ENCODE measurements at regions not wholly inside any gene's neighbourhood (a gene's known extent, or its start where the extent isn't known, plus 50 kb on each side); places are given as distances from the start of the nearest gene placed in this dataset.

DNA sequence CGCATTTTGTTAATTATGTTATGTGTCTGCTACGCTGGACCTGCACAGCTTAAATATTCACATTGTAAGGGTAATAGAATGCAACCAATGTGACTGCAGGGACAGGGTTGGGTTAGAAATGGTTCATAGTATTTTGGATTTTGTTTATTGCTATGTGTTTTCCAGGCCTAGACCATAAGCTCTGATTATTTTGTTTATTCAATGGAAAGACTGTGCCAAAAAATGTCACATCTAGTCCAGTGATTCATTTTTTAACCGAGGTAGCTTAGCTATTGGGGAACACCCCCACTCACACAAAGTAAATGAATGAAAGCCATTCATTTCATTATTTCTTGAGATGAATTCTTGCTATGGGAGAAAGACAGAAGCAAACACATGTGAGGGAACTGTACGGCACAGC, 516.5 kb upstream of the ANKRD30A start:
- DNase-seq (no peak), ATAC-seq (no peak)
- TF ChIP-seq CTCF (IDR thresholded peaks at IDR 0.05): no peak
- H3K4me3 ChIP-seq: no peak overlapping the region
- intact Hi-C loops (cut with DNase I, micrococcal nuclease): no loop called here
- H3K4me1 ChIP-seq (ENCODE audit: low read depth): no peaks in the 10 kb centered on the region
- H3K9me3 ChIP-seq: peaks cover 35% of the 10 kb centered on the region
- H3K36me3 ChIP-seq (ENCODE audit: low read depth): no peaks in the 10 kb centered on the region

DNA sequence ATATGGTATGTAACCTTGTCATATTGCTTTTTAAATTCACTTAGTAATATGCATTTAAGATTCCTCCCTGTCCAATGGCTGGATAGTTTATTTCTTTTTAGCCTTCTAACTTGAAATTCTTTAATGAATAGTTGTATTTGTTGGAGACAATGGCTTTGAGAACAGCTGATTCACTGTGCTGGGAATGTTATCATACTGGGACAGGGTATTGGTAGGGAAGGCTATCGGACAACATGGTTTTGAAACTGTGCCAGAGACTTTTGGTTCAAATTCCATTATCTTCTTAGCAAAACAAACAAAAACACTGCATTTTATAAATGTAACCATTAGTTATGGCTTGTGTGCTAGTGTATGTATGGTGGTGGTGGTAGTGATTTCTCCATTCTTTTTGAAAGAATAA, 517.1 kb upstream of the ANKRD30A start:
- no peak for TF ChIP-seq CTCF (IDR thresholded peaks at IDR 0.05)
- ATAC-seq (no peak), DNase-seq (no peak)
- Histone ChIP-seq H3K9me3 (peaks cover 39% of the 10 kb centered on the region), H3K4me1 (ENCODE audit: low read depth) (no peaks in the 10 kb centered on the region), H3K36me3 (ENCODE audit: low read depth) (no peaks in the 10 kb centered on the region), H3K4me3 (no peak overlapping the region)
- intact Hi-C loops (cut with DNase I, micrococcal nuclease): no loop called here

DNA sequence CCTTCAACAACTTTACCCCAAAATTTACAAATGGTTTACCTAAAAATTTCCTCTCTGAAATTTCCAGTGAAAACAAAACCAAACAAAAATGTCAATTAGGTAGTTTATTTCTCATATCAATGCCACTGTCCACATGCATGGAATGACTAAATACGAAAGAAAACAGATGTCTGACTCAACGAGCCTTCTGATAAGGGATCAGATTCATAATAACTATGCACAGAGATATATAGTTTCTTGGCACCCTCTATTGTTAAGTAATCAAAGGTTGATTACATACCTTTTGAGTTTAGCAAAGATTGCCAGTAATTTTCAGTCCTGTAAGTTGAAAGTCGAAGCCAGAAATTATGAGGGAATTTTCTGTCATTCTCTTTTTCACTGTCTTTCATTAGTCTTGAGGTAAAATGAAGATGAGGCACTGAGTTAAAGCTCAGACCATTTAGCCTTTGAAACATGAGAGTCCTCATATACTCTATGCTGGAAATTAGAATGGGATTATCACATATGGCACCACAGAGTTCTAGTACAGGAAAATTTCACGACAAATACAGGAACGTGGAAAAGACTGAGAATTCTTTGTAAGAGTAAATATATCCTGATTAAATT, 519.1 kb upstream of the ANKRD30A start:
- no peak for DNase-seq
- no peaks in the 10 kb centered on the region for H3K4me1 ChIP-seq (ENCODE audit: low read depth)
- peaks cover 29% of the 10 kb centered on the region for H3K9me3 ChIP-seq
- ATAC-seq: no peak
- no peak overlapping the region for H3K4me3 ChIP-seq
- H3K36me3 ChIP-seq (ENCODE audit: low read depth): no peaks in the 10 kb centered on the region
- no peak for TF ChIP-seq CTCF (IDR thresholded peaks at IDR 0.05)
- intact Hi-C loops (cut with DNase I, micrococcal nuclease): no loop called here

DNA sequence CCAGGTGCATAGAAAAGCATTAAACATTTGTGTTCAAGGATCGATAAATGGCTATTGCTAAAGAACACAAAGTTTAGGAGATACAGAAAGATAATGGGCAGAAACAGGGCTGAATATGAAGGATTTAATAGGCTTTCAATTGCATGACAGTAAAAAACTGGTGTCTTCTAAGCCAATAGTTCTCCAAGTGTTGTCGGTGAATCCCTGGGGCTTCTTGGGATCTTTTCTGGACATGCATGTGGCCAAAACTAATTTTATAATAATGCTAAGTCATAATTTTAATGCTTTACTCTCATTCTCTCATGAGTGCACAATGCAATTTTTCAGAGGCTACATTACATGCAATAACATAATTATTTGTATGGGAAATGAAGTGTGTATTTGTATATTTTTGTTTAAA, 521.1 kb upstream of the ANKRD30A start:
- no peak for ATAC-seq
- no peak overlapping the region for H3K4me3 ChIP-seq

GRCh38 chr10:36603688-36604087, 521.7 kb upstream of the ANKRD30A start:
- DNase-seq: no peak
- H3K4me1 ChIP-seq (ENCODE audit: low read depth): no peaks in the 10 kb centered on the region
- peaks cover 29% of the 10 kb centered on the region for H3K9me3 ChIP-seq
- ATAC-seq: no peak
- intact Hi-C loops (cut with DNase I, micrococcal nuclease): no loop called here
- H3K4me3 ChIP-seq: no peak overlapping the region
- no peaks in the 10 kb centered on the region for H3K36me3 ChIP-seq (ENCODE audit: low read depth)
- TF ChIP-seq CTCF (IDR thresholded peaks at IDR 0.05): no peak

More for the DNA sequence above, 521.1 kb upstream of the ANKRD30A start:
- no peak for TF ChIP-seq CTCF (IDR thresholded peaks at IDR 0.05)
- Histone ChIP-seq H3K4me1 (ENCODE audit: low read depth) (no peaks in the 10 kb centered on the region), H3K36me3 (ENCODE audit: low read depth) (no peaks in the 10 kb centered on the region), H3K9me3 (peaks cover 32% of the 10 kb centered on the region)
- intact Hi-C loops (cut with DNase I, micrococcal nuclease): no loop called here
- no peak for DNase-seq

DNA sequence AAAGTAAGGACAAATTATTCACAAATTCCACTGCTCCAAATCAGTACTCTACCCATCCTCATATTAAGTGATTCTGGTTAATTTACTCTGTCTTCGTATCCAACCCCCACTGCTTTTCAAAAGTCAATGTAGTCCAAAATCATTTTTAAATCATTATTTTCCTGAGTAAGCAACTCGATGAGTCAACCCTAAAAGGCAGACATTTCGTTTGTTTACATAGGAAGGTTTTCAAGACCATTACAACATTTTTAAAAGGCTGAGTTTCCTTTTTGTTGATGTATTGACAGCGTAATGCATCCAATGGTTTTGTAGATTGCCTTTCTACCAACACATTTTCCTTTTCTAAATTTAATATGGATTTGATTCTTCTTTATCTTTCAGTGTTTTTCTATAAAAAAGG, 523.0 kb upstream of the ANKRD30A start:
- no peak overlapping the region for H3K4me3 ChIP-seq
- no peaks in the 10 kb centered on the region for H3K36me3 ChIP-seq (ENCODE audit: low read depth)
- H3K9me3 ChIP-seq: peaks cover 25% of the 10 kb centered on the region
- no peaks in the 10 kb centered on the region for H3K4me1 ChIP-seq (ENCODE audit: low read depth)
- no peak for TF ChIP-seq CTCF (IDR thresholded peaks at IDR 0.05)
- intact Hi-C loops (cut with DNase I, micrococcal nuclease): no loop called here
- DNase-seq (no peak), ATAC-seq (no peak)
